ENCODE measurements at regions not wholly inside any gene's neighbourhood (a gene's known extent, or its start where the extent isn't known, plus 50 kb on each side); places are given as distances from the start of the nearest gene placed in this dataset.

DNA sequence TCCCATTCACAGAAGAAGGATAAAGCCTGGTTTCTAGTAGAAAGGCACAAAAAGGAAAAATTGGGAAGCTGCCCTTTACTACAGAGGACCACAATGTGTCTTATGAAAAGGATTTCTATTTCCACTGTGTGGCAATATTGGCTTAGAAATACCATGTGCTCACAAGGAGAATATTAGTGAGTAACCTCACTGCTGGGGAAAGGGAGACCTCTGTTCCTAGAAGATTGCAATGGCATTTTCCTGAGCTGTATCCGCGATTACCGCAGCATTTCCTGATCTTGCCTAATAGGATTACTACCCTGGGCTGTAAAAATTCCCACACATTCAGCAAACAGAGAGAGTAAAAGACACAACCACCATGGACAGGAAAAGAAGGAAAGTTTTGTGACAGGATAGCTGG lies 308.8 kb upstream of the TECRL start:
- Histone ChIP-seq H3K36me3 (no peaks in the 10 kb centered on the region), H3K27me3 (replicated peaks; ENCODE audit: insufficient read depth) (no peaks in the 10 kb centered on the region), H3K27ac (no peak overlapping the region), H3K4me1 (ENCODE audit: control insufficient read depth in 1 of 2, low read depth in 2 of 2) (no peaks in the 10 kb centered on the region), H3K4me3 (no peak overlapping the region), H3K9me3 (no peaks in the 10 kb centered on the region)
- DNase-seq (ENCODE audit: low spot score) (no peak), ATAC-seq (ENCODE audit: insufficient number of reproducible peaks, low FRiP score, low read depth) (no peak)
- TF ChIP-seq, protein P1, sequence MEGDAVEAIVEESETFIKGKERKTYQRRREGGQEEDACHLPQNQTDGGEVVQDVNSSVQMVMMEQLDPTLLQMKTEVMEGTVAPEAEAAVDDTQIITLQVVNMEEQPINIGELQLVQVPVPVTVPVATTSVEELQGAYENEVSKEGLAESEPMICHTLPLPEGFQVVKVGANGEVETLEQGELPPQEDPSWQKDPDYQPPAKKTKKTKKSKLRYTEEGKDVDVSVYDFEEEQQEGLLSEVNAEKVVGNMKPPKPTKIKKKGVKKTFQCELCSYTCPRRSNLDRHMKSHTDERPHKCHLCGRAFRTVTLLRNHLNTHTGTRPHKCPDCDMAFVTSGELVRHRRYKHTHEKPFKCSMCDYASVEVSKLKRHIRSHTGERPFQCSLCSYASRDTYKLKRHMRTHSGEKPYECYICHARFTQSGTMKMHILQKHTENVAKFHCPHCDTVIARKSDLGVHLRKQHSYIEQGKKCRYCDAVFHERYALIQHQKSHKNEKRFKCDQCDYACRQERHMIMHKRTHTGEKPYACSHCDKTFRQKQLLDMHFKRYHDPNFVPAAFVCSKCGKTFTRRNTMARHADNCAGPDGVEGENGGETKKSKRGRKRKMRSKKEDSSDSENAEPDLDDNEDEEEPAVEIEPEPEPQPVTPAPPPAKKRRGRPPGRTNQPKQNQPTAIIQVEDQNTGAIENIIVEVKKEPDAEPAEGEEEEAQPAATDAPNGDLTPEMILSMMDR (IDR thresholded peaks at IDR 0.05) = no peak

DNA sequence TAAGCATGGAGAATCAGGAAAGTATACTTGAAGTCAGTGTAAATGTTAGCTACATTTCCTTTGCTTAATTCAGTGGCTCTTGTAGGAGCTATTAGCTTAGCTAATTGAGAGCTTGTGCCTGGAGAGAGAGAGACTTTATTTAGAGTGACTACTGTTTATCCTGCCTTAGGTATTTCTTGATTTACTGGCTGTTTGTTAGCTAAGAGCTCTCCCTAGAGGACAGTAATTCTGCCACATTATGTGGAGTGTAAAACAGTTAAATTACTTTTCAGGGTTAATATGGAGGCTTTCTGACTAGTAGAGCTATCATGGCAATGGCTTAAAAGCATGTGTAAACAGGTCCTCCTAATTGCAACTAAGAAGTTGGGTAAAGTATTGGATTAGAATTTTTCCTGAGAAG lies 306.5 kb upstream of the TECRL start:
- Histone ChIP-seq H3K27ac (no peak overlapping the region), H3K4me3 (no peak overlapping the region), H3K36me3 (no peaks in the 10 kb centered on the region), H3K4me1 (ENCODE audit: control insufficient read depth in 1 of 2, low read depth in 2 of 2) (no peaks in the 10 kb centered on the region), H3K27me3 (replicated peaks; ENCODE audit: insufficient read depth) (no peaks in the 10 kb centered on the region), H3K9me3 (no peaks in the 10 kb centered on the region)
- ATAC-seq (ENCODE audit: insufficient number of reproducible peaks, low FRiP score, low read depth) (no peak), DNase-seq (ENCODE audit: low spot score) (no peak)
- TF ChIP-seq, protein P1 (IDR thresholded peaks at IDR 0.05) = no peak

DNA sequence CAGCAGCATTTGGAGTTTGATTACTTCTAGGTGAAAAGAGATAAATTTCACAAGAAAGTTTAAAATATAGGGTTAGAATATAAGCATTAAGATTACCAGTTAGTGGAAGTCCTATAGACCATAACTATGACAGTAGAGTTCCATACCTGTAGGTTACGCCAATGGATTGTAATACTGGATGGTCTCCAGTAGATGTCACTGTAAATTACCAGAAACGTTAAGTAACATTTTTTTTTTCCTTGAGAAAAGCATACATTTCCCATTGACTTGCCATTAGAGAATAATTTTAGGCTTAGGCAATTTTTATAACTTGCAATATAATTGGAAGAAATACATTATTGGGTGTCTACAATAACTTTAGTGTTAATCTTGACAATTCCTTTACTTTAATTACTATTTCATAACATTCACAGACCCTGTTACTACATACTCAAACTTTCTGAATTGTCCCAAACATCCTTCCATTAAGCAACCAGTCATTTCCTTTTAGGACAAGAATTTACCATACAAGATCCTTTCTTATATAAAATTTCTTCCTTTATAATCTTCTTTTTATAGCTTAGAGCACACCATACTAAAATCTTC lies 304.1 kb upstream of the TECRL start:
- ATAC-seq (ENCODE audit: insufficient number of reproducible peaks, low FRiP score, low read depth) = no peak
- no peaks in the 10 kb centered on the region for H3K9me3 ChIP-seq
- no peaks in the 10 kb centered on the region for H3K36me3 ChIP-seq
- no peak overlapping the region for H3K4me3 ChIP-seq
- no peak for DNase-seq (ENCODE audit: low spot score)
- TF ChIP-seq, protein P1 (IDR thresholded peaks at IDR 0.05) = peak; percentile 26
- no peak overlapping the region for H3K27ac ChIP-seq
- no peaks in the 10 kb centered on the region for H3K27me3 ChIP-seq (replicated peaks; ENCODE audit: insufficient read depth)
- H3K4me1 ChIP-seq (ENCODE audit: control insufficient read depth in 1 of 2, low read depth in 2 of 2) = no peaks in the 10 kb centered on the region

DNA sequence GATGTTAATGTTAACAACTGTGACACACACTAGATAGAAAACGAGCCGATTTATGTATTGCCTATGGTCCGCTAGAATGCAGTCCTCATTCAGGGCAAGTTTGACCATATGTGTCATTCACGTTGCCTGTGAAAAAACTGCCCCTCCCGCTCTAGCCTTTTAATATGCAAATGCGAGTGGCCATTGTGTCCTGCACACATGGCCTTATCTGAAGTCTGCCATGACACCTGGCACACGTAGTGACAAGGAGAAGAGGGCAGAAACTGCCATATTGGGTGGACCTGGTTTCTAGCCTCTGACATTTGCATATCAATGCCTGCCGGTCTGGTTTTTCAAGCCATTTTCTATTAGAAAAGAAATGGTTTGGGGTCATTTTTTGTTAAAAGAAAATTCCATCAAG lies 303.3 kb upstream of the TECRL start:
- Histone ChIP-seq H3K4me1 (ENCODE audit: control insufficient read depth in 1 of 2, low read depth in 2 of 2) (no peaks in the 10 kb centered on the region), H3K4me3 (no peak overlapping the region), H3K27ac (no peak overlapping the region), H3K36me3 (no peaks in the 10 kb centered on the region), H3K9me3 (no peaks in the 10 kb centered on the region), H3K27me3 (replicated peaks; ENCODE audit: insufficient read depth) (no peaks in the 10 kb centered on the region)
- ATAC-seq (ENCODE audit: insufficient number of reproducible peaks, low FRiP score, low read depth) (no peak), DNase-seq (ENCODE audit: low spot score) (no peak)
- TF ChIP-seq, protein P1 (IDR thresholded peaks at IDR 0.05) = no peak

DNA sequence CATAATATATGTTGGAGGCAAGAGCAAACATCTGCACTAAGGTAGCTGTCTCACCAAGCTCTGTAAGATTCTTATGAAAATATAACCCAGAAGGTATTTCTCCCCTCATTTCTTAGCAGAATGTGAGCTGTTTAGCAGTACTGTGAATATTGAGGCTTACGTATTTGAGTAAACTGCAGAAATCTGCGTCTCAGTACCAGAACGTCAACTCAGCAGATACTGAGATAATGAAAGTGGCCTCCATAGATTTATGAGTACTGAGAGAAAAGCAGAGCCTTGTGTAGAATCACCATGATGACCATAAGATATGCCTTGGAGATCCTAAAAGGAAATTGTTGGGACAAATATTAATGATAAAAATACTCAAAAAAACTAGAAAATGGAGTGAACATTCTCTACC lies 296.7 kb upstream of the TECRL start:
- H3K36me3 ChIP-seq = no peaks in the 10 kb centered on the region

More for the DNA sequence above, 296.7 kb upstream of the TECRL start:
- H3K4me1 ChIP-seq (ENCODE audit: control insufficient read depth in 1 of 2, low read depth in 2 of 2) = no peaks in the 10 kb centered on the region
- no peak overlapping the region for H3K4me3 ChIP-seq
- TF ChIP-seq, protein P1 (IDR thresholded peaks at IDR 0.05) = no peak
- no peak for DNase-seq (ENCODE audit: low spot score)
- no peak overlapping the region for H3K27ac ChIP-seq
- H3K27me3 ChIP-seq (replicated peaks; ENCODE audit: insufficient read depth) = no peaks in the 10 kb centered on the region
- no peaks in the 10 kb centered on the region for H3K9me3 ChIP-seq
- no peak for ATAC-seq (ENCODE audit: insufficient number of reproducible peaks, low FRiP score, low read depth)

Data from thoracic aorta (tissue), 2 donors.